Transverse colon (tissue), 4 donors: ENCODE measurements at regions not wholly inside any gene's neighbourhood (a gene's known extent, or its start where the extent isn't known, plus 50 kb on each side); places are given as distances from the start of the nearest gene placed in this dataset.

Experiments used
- DNase-seq: peaks from one replicate; pipeline ENCODE4 v3.0.0-alpha.2; 2019
- H3K27ac ChIP-seq, 4 donors: fragments of 200-600 bp; sonication (generic); 2 replicates each; pipeline ENCODE4 v1.5.1; 2016 to 2018; ENCODE audit warnings: inconsistent platforms in 4 of 4
- H3K27me3 ChIP-seq: fragments of 200-600 bp; sonication (generic); 2 replicates; pipeline ENCODE4 v1.5.1; 2017; ENCODE audit warnings: inconsistent platforms
- H3K36me3 ChIP-seq, 4 donors: fragments of 200-600 bp; sonication (generic); 2 replicates each; pipeline ENCODE4 v1.5.1; 2017 to 2019; ENCODE audit warnings: inconsistent platforms in 4 of 4
- H3K4me1 ChIP-seq, 4 donors: fragments of 200-600 bp; sonication (generic); 2 replicates each; pipeline ENCODE4 v1.5.1; 2017 to 2020; ENCODE audit warnings: inconsistent platforms in 4 of 4
- H3K4me3 ChIP-seq, 4 donors: fragments of 200-600 bp; sonication (generic); 1 replicate in 1 of 4; 2 replicates in 3 of 4; pipeline versions ENCODE4 v1.5.1 to v1.6.1; 2017 to 2019; ENCODE audit warnings: inconsistent platforms in 4 of 4
- H3K9me3 ChIP-seq, 2 donors: fragments of 200-600 bp; sonication (generic); 2 replicates each; pipeline ENCODE4 v1.5.1; 2017 to 2019; ENCODE audit warnings: inconsistent platforms in 2 of 2
- EP300 ChIP-seq: sonication (generic); formaldehyde crosslinking; IDR thresholded peaks from one replicate; pipeline ENCODE4 v1.6.1; 2017; ENCODE audit warnings: antibody characterized with exemption, low read depth
- POLR2A ChIP-seq: fragments of 450-650 bp; IDR thresholded peaks from one replicate; pipeline ENCODE4 v1.6.1; 2016; ENCODE audit warnings: antibody characterized with exemption, mild to moderate bottlenecking, moderate library complexity
- POLR2AphosphoS5 ChIP-seq, 3 donors: sonication (generic); formaldehyde crosslinking; IDR thresholded peaks; one replicate each; pipeline ENCODE4 v1.6.1; 2016; ENCODE audit warnings: antibody characterized with exemption in 3 of 3
- WGBS, 2 donors: methylation state at CpG; one replicate each; pipeline ENCODE4 v1.1.5; 2018; ENCODE audit warnings: low coverage in 1 of 2; 5-methylcytosine and 5-hydroxymethylcytosine counted together
- in situ Hi-C, 4 donors: fragments of 200-750 bp; cut with MboI; loops; one replicate each; pipeline versions ENCODE4 v1.15.0 to v1.15.1; 2017; ENCODE audit warnings: low sequenced_read_pairs in 3 of 4, low pct_ligation_motif_present in 1 of 4, low pct_unique_long_range_greater_than_20kb in 1 of 4
- intact Hi-C: fragments of 100-400 bp; cut with DNase I; formaldehyde crosslinking; loops from one replicate; pipeline ENCODE4 v1.15.1; 2023; ENCODE audit warnings: low total_unique reads
- TF ChIP-seq, protein P1 (sequence below), 5 experiments: fragments of 200-600 bp in 3 of 5; fragments of 450-650 bp in 2 of 5; sonication (generic) in 3 of 5; IDR thresholded peaks; 1 replicate in 2 of 5; 2 replicates in 3 of 5; pipeline ENCODE4 v1.5.1; 2016 to 2017; ENCODE audit warnings: antibody characterized with exemption in 5 of 5, inconsistent platforms in 3 of 5, mild to moderate bottlenecking in 2 of 5, moderate library complexity in 1 of 5

DNA sequence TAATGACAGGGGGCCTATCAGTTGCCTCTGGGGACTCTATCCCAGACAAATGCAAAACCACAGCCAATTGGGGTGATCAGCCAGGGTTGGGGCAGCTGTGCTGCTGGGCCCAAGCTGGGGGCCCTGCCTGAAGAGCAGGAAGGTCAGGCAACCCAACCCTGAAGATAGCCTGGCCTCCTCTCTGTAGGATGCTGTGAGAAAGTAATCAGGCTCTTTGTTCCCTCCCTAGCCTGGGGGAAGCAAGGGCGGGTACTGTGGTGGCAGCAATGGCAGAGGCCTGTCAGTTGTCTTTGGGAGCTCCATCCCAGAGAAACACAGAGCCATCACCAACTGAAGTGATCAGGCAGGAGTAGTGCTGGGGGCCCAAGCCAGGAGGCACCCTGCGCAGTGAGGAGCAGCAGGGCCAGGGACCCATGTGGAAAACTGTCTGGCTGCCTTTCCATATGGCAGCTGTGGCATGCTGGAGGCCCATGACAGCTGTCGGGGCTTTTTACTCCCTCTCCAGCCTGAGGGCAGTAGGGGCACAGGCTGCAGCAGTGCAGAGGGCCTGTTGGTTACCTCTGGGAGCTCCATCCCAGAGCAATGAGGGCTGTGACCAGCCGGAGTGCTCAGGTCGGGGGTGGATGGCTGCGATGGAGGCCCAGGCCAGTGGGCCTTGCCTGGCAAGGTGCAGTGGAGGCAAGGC, 73.6 kb upstream of the ATP12A start:
- Histone ChIP-seq H3K4me3 (no peak overlapping the region), H3K9me3 (no peaks in the 10 kb centered on the region)
- TF ChIP-seq, protein P1, sequence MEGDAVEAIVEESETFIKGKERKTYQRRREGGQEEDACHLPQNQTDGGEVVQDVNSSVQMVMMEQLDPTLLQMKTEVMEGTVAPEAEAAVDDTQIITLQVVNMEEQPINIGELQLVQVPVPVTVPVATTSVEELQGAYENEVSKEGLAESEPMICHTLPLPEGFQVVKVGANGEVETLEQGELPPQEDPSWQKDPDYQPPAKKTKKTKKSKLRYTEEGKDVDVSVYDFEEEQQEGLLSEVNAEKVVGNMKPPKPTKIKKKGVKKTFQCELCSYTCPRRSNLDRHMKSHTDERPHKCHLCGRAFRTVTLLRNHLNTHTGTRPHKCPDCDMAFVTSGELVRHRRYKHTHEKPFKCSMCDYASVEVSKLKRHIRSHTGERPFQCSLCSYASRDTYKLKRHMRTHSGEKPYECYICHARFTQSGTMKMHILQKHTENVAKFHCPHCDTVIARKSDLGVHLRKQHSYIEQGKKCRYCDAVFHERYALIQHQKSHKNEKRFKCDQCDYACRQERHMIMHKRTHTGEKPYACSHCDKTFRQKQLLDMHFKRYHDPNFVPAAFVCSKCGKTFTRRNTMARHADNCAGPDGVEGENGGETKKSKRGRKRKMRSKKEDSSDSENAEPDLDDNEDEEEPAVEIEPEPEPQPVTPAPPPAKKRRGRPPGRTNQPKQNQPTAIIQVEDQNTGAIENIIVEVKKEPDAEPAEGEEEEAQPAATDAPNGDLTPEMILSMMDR (IDR thresholded peaks at IDR 0.05) = no peak
- TF ChIP-seq POLR2A (no peak), EP300 (no peak), POLR2AphosphoS5 (IDR thresholded peaks at IDR 0.05) (no peak)

DNA sequence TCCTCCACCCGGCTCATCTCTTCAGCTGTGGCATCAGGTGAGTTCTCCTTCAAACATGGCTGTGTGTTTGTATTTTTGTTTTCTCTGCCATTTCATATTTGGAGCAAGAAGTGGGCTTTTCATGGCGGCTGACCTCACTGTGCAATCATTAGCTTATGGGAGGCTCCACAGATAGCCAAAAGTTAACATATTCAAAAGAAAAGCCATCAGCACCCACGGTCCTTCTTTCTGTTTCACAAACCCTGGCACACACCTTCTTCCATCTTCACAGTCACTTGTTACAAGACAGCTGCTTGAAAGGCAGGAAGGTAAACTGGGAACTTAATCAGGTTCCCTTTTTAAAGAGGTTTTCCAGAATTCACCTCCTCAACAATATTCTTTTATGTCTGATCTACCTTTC, 69.3 kb upstream of the ATP12A start:
- Histone ChIP-seq H3K9me3 (no peaks in the 10 kb centered on the region), H3K36me3 (no peaks in the 10 kb centered on the region), H3K27me3 (no peaks in the 10 kb centered on the region), H3K27ac (no peak overlapping the region), H3K4me3 (no peak overlapping the region), H3K4me1 (peaks cover 0 to 3% (median 0%) of the 10 kb centered on the region in 4 donors)
- TF ChIP-seq EP300 (no peak), POLR2A (no peak), POLR2AphosphoS5 (IDR thresholded peaks at IDR 0.05) (no peak)
- TF ChIP-seq, protein P1 (IDR thresholded peaks at IDR 0.05) = no peak
- no peak for DNase-seq
- intact Hi-C loops = no loop called here
- WGBS, 2 donors = 86 to 87% methylated on average over 2 to 3 of the region's 3 CpGs
- in situ Hi-C loops = no loop called here

More for the DNA sequence above, 73.6 kb upstream of the ATP12A start:
- Histone ChIP-seq H3K4me1 (peaks cover 0 to 4% (median 0%) of the 10 kb centered on the region in 4 donors), H3K27ac (no peak overlapping the region), H3K27me3 (no peaks in the 10 kb centered on the region), H3K36me3 (no peaks in the 10 kb centered on the region)
- in situ Hi-C loops = no loop called here
- WGBS, 2 donors = 97% methylated on average over 6 of the region's 6 CpGs; no CpG with 5 or more reads in 1 of the 2 donors
- no peak for DNase-seq
- intact Hi-C loops = no loop called here

DNA sequence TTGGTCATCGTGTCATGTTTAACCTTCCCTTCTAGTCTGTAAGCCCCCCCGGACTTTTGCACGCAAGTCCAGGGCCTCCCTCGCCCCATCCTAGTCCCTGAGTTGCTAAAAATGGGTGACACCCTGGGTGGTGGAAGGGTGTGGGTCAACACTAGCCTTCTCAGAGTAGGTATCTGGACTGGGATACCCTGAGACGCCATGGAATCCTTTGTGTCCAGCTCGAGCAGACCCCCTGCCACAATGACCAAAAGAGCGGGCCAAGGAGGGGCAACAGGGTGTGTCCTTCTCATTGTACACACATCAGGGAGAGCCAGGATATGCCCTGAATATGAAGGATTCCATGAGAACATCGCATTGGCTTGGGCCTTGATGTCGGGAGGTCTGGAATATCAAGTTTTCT, 67.5 kb upstream of the ATP12A start:
- DNase-seq = no peak
- 93 to 97% methylated on average over 3 to 9 of the region's 9 CpGs for WGBS, 2 donors
- intact Hi-C loops = no loop called here
- no peak overlapping the region for H3K4me3 ChIP-seq
- H3K9me3 ChIP-seq = no peaks in the 10 kb centered on the region
- H3K4me1 ChIP-seq = no peaks in the 10 kb centered on the region
- no peak for TF ChIP-seq EP300
- no peak for TF ChIP-seq POLR2A
- TF ChIP-seq POLR2AphosphoS5 (IDR thresholded peaks at IDR 0.05) = no peak
- TF ChIP-seq, protein P1 (IDR thresholded peaks at IDR 0.05) = no peak
- no peaks in the 10 kb centered on the region for H3K27me3 ChIP-seq
- no peak overlapping the region for H3K27ac ChIP-seq
- no peaks in the 10 kb centered on the region for H3K36me3 ChIP-seq
- in situ Hi-C loops = no loop called here

DNA sequence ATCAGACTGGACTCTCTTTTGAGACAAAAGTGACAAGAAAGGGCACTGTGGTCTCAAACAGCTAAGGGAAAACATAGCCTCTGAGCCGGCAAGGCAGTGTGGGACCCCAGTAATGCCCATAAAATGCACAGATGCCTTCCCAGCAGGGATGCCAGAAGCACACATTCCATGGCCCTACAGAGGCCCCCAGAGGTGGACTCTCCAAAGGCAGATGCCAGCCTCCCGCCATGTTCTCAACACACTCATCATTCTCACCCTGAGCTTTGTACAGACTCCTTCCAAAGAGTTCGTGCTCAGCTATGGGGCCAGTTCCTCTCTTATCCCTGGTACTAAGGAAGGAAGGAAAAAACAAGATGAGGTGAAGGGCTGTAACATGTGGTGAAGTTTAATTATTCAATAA, 67.1 kb upstream of the ATP12A start:
- 97 to 100% methylated on average over 2 to 3 of the region's 3 CpGs for WGBS, 2 donors
- Histone ChIP-seq H3K4me3 (no peak overlapping the region), H3K4me1 (no peaks in the 10 kb centered on the region), H3K27ac (no peak overlapping the region), H3K36me3 (no peaks in the 10 kb centered on the region), H3K27me3 (no peaks in the 10 kb centered on the region), H3K9me3 (no peaks in the 10 kb centered on the region)
- intact Hi-C loops (no loop called here), in situ Hi-C loops (no loop called here)
- no peak for DNase-seq
- TF ChIP-seq POLR2A = no peak
- TF ChIP-seq EP300 = no peak

DNA sequence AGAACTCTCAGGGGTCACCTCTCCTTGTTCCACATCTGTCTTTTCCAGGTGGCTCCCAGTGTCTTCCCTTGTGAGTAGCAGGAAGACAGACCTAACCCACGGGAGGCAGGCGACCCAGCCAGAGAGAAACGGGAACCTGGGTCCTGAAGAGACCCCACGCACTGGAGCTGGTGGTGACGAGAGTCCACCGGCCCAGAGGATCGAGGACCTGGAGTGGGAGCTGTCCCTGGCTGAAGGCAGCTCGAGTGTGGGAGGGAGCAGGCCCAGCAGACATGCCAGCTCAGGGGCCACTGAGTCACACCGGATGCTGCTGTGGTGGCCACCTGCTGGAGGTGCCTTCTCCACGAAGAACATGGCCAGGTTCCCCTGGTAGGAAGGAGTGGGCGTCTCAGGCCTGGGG, 66.5 kb upstream of the ATP12A start:
- intact Hi-C loops (no loop called here), in situ Hi-C loops (no loop called here)
- 82% methylated on average over 11 of the region's 11 CpGs; no CpG with 5 or more reads in 1 of the 2 donors for WGBS, 2 donors
- no peaks in the 10 kb centered on the region for H3K36me3 ChIP-seq
- no peak for TF ChIP-seq POLR2A
- no peak for TF ChIP-seq POLR2AphosphoS5 (IDR thresholded peaks at IDR 0.05)
- TF ChIP-seq, protein P1 (IDR thresholded peaks at IDR 0.05) = no peak
- TF ChIP-seq EP300 = no peak
- H3K27me3 ChIP-seq = no peaks in the 10 kb centered on the region
- DNase-seq = no peak
- H3K4me1 ChIP-seq = peaks cover 0 to 4% (median 2%) of the 10 kb centered on the region in 4 donors
- H3K9me3 ChIP-seq = no peaks in the 10 kb centered on the region
- H3K4me3 ChIP-seq = no peak overlapping the region
- no peak overlapping the region for H3K27ac ChIP-seq
